IPS-18c (cell line): ENCODE measurements at regions not wholly inside any gene's neighbourhood (a gene's known extent, or its start where the extent isn't known, plus 50 kb on each side); places are given as distances from the start of the nearest gene placed in this dataset.

ENCODE experiments used
- H3K4me3 ChIP-seq: 2 replicates; pipeline ENCODE4 v1.7.0; 2013; ENCODE audit warnings: low read depth, mild to moderate bottlenecking, low read length, moderate library complexity; ENCODE audit not compliant: insufficient read depth
- H3K9me3 ChIP-seq: one replicate; pipeline ENCODE4 v1.6.1; 2013; ENCODE audit warnings: mild to moderate bottlenecking, low read length, moderate library complexity; ENCODE audit not compliant: control insufficient read depth, insufficient read depth

GRCh38 chr2:145090841-145091761, 571.2 kb upstream of the ZEB2 start:
- Histone ChIP-seq H3K9me3 (peaks cover 2% of the 10 kb centered on the region), H3K4me3 (no peak overlapping the region)

GRCh38 chr2:145088756-145089155, 568.8 kb upstream of the ZEB2 start:
- H3K4me3 ChIP-seq: no peak overlapping the region

GRCh38 chr2:145086910-145087309, 567.0 kb upstream of the ZEB2 start:
- H3K4me3 ChIP-seq: no peak overlapping the region
- no peaks in the 10 kb centered on the region for H3K9me3 ChIP-seq

More at GRCh38 chr2:145088756-145089155, 568.8 kb upstream of the ZEB2 start:
- H3K9me3 ChIP-seq: peaks cover 2% of the 10 kb centered on the region

GRCh38 chr2:145085612-145086011, 565.7 kb upstream of the ZEB2 start:
- Histone ChIP-seq H3K4me3 (no peak overlapping the region), H3K9me3 (no peaks in the 10 kb centered on the region)

- no peak overlapping the region for H3K4me3 ChIP-seq
- H3K9me3 ChIP-seq: no peaks in the 10 kb centered on the region
Measured at GRCh38 chr2:145080426-145080825, 560.5 kb upstream of the ZEB2 start.

- Histone ChIP-seq H3K9me3 (no peaks in the 10 kb centered on the region), H3K4me3 (no peak overlapping the region)
Measured at GRCh38 chr2:145079641-145080040, 559.7 kb upstream of the ZEB2 start.

- Histone ChIP-seq H3K9me3 (no peaks in the 10 kb centered on the region), H3K4me3 (no peak overlapping the region)
Measured at GRCh38 chr2:145078923-145079322, 559.0 kb upstream of the ZEB2 start.

- no peak overlapping the region for H3K4me3 ChIP-seq
- H3K9me3 ChIP-seq: no peaks in the 10 kb centered on the region
Measured at GRCh38 chr2:145076085-145076484, 556.2 kb upstream of the ZEB2 start.

GRCh38 chr2:145075454-145076062, 555.6 kb upstream of the ZEB2 start:
- H3K4me3 ChIP-seq: no peak overlapping the region

GRCh38 chr2:145070703-145071102, 550.8 kb upstream of the ZEB2 start:
- Histone ChIP-seq H3K9me3 (peaks cover 2% of the 10 kb centered on the region), H3K4me3 (no peak overlapping the region)

More at GRCh38 chr2:145075454-145076062, 555.6 kb upstream of the ZEB2 start:
- no peaks in the 10 kb centered on the region for H3K9me3 ChIP-seq

- H3K4me3 ChIP-seq: no peak overlapping the region
Measured at GRCh38 chr2:145068509-145068908, 548.6 kb upstream of the ZEB2 start.

GRCh38 chr2:145067549-145068030, 547.7 kb upstream of the ZEB2 start:
- H3K9me3 ChIP-seq: peaks cover 2% of the 10 kb centered on the region
- H3K4me3 ChIP-seq: no peak overlapping the region

More at GRCh38 chr2:145068509-145068908, 548.6 kb upstream of the ZEB2 start:
- H3K9me3 ChIP-seq: peaks cover 2% of the 10 kb centered on the region

- H3K4me3 ChIP-seq: no peak overlapping the region
- peaks cover 2% of the 10 kb centered on the region for H3K9me3 ChIP-seq
Measured at GRCh38 chr2:145066856-145067548, 547.1 kb upstream of the ZEB2 start.

- H3K9me3 ChIP-seq: peaks cover 2% of the 10 kb centered on the region
- no peak overlapping the region for H3K4me3 ChIP-seq
Measured at GRCh38 chr2:145066151-145066661, 546.3 kb upstream of the ZEB2 start.

GRCh38 chr2:145065342-145065741, 545.4 kb upstream of the ZEB2 start:
- Histone ChIP-seq H3K9me3 (peaks cover 2% of the 10 kb centered on the region), H3K4me3 (no peak overlapping the region)

- no peaks in the 10 kb centered on the region for H3K9me3 ChIP-seq
- no peak overlapping the region for H3K4me3 ChIP-seq
Measured at GRCh38 chr2:145064511-145064910, 544.6 kb upstream of the ZEB2 start.

GRCh38 chr2:145060876-145061275, 541.0 kb upstream of the ZEB2 start:
- Histone ChIP-seq H3K4me3 (no peak overlapping the region), H3K9me3 (no peaks in the 10 kb centered on the region)
